SK-N-SH treated with all-trans-retinoic acid at 6 μM for 48 hours (cell line): ENCODE measurements at regions not wholly inside any gene's neighbourhood (a gene's known extent, or its start where the extent isn't known, plus 50 kb on each side); places are given as distances from the start of the nearest gene placed in this dataset.

ENCODE experiments used
- ATAC-seq: fragments of 200-7000 bp; cut with Tn5 transposase; 3 replicates; pipeline ENCODE4 v1.9.1; 2020; ENCODE audit warnings: mild to moderate bottlenecking, moderate library complexity
- ARNTL ChIP-seq: fragments of 450-650 bp; formaldehyde crosslinking; IDR thresholded peaks from 2 replicates; pipeline ENCODE4 v1.5.0; 2020; ENCODE audit warnings: low read depth, mild to moderate bottlenecking, moderate library complexity, borderline replicate concordance
- BACH2 ChIP-seq: fragments of 250-450 bp; sonication (Bioruptor Pico); IDR thresholded peaks from 2 replicates; pipeline ENCODE4 v1.9.0; 2021; ENCODE audit warnings: mild to moderate bottlenecking, borderline replicate concordance
- CSDC2 ChIP-seq: fragments of 250-450 bp; sonication (Bioruptor Pico); IDR thresholded peaks from 2 replicates; pipeline ENCODE4 v1.5.0; 2020; ENCODE audit warnings: mild to moderate bottlenecking, moderate library complexity
- ESRRG ChIP-seq: fragments of 250-450 bp; sonication (Bioruptor Pico); IDR thresholded peaks from 2 replicates; pipeline ENCODE4 v1.6.1; 2021; ENCODE audit warnings: mild to moderate bottlenecking
- GLIS3 ChIP-seq: fragments of 250-450 bp; sonication (Bioruptor Pico); IDR thresholded peaks from 2 replicates; pipeline ENCODE4 v1.5.0; 2020; ENCODE audit warnings: mild to moderate bottlenecking, moderate library complexity
- ISL1 ChIP-seq: fragments of 250-450 bp; sonication (Bioruptor Pico); IDR thresholded peaks from 2 replicates; pipeline ENCODE4 v2.1.2; 2022; ENCODE audit warnings: mild to moderate bottlenecking, moderate library complexity
- OSR1 ChIP-seq: fragments of 250-450 bp; sonication (Bioruptor Pico); IDR thresholded peaks from 2 replicates; pipeline ENCODE4 v1.8.0; 2022; ENCODE audit warnings: moderate library complexity, mild to moderate bottlenecking, inconsistent platforms
- PPARA ChIP-seq: fragments of 250-450 bp; sonication (Bioruptor Pico); IDR thresholded peaks from 2 replicates; pipeline ENCODE4 v1.5.0; 2020; ENCODE audit warnings: mild to moderate bottlenecking, borderline replicate concordance
- RARB ChIP-seq: fragments of 250-450 bp; sonication (Bioruptor Pico); IDR thresholded peaks from 2 replicates; pipeline ENCODE4 v1.8.0; 2021; ENCODE audit warnings: mild to moderate bottlenecking, moderate library complexity
- SNAI2 ChIP-seq: fragments of 250-450 bp; sonication (Bioruptor Pico); IDR thresholded peaks from 2 replicates; pipeline ENCODE4 v1.5.0; 2020; ENCODE audit warnings: mild to moderate bottlenecking, moderate library complexity
- TCF4 ChIP-seq: fragments of 250-450 bp; sonication (Bioruptor Pico); IDR thresholded peaks from 2 replicates; pipeline ENCODE4 v1.8.0; 2021; ENCODE audit warnings: mild to moderate bottlenecking, moderate library complexity, borderline replicate concordance
- TOX ChIP-seq: fragments of 250-450 bp; sonication (Bioruptor Pico); IDR thresholded peaks from 2 replicates; pipeline ENCODE4 v1.8.0; 2021; ENCODE audit warnings: mild to moderate bottlenecking, moderate library complexity, borderline replicate concordance
- ZC3H10 ChIP-seq: fragments of 250-450 bp; sonication (Bioruptor Pico); IDR thresholded peaks from 2 replicates; pipeline ENCODE4 v1.5.1; 2021; ENCODE audit warnings: mild to moderate bottlenecking, moderate library complexity
- ZFP3 ChIP-seq: fragments of 250-450 bp; sonication (Bioruptor Pico); IDR thresholded peaks from 2 replicates; pipeline ENCODE4 v1.5.0; 2020; ENCODE audit warnings: mild to moderate bottlenecking, moderate library complexity
- ZFP30 ChIP-seq: fragments of 450-650 bp; formaldehyde crosslinking; IDR thresholded peaks from 2 replicates; pipeline ENCODE4 v1.5.0; 2022; ENCODE audit warnings: mild to moderate bottlenecking, moderate library complexity
- ZNF565 ChIP-seq: fragments of 450-650 bp; formaldehyde crosslinking; conservative IDR thresholded peaks from 2 replicates; pipeline ENCODE4 v1.5.0; 2020; ENCODE audit warnings: low read depth, mild to moderate bottlenecking, moderate library complexity
- ZNF70 ChIP-seq: fragments of 450-650 bp; formaldehyde crosslinking; IDR thresholded peaks from 2 replicates; pipeline ENCODE4 v1.5.0; 2020; ENCODE audit warnings: mild to moderate bottlenecking, moderate library complexity
- TF ChIP-seq, protein P1 (sequence below): fragments of 250-450 bp; sonication (Bioruptor Pico); IDR thresholded peaks from 2 replicates; pipeline ENCODE4 v1.5.0; 2020; ENCODE audit warnings: mild to moderate bottlenecking, moderate library complexity
- TF ChIP-seq, protein P2 (sequence below): fragments of 250-450 bp; sonication (Bioruptor Pico); IDR thresholded peaks from 2 replicates; pipeline ENCODE4 v1.8.0; 2020; ENCODE audit warnings: mild to moderate bottlenecking, moderate library complexity, borderline replicate concordance
- TF ChIP-seq, protein P3 (sequence below): fragments of 250-450 bp; sonication (Bioruptor Pico); IDR thresholded peaks from 2 replicates; pipeline ENCODE4 v1.8.0; 2021; ENCODE audit warnings: low read depth, mild to moderate bottlenecking, moderate library complexity, borderline replicate concordance

DNA sequence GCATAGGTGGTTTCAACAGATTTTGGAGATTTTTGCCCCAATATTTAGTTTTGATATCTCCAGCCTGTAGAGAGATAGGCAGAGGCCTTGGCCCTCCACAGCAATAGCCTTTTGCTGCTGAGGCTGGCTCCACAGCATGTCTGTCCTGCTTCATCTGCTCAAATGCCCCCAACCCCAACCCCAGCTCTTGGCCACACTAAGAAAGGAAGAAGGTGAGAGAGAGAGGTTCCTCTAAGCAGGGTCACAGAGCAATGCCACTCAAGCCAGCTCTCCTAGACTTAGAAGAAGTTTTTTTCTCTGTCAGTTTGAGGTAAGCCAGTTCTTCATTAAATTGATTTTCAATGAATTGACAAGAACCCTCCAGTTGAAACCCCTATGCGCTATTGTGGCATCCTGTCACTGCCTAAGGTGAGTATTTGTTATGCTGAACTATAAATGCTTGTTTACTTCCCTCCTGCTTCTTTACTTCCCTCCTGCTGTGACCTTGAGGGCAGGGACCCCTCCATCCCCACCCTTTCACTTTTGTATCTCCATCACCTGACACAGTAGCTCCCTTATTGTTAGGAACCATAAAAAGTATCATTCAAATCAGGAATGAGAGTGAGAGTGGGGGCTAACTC lies 366.2 kb upstream of the CNR1 start:
- TF ChIP-seq TOX (CRISPR knock-in tag) (no peak), TCF4 (CRISPR knock-in tag) (no peak), ZFP30 (CRISPR knock-in tag) (no peak), RARB (no peak), PPARA (no peak), SNAI2 (no peak), OSR1 (no peak), GLIS3 (CRISPR knock-in tag) (no peak), ARNTL (no peak), ZFP3 (CRISPR knock-in tag) (no peak), BACH2 (CRISPR knock-in tag) (no peak), ZNF565 (CRISPR knock-in tag) (no peak), CSDC2 (CRISPR knock-in tag) (no peak)
- TF ChIP-seq, protein P1, sequence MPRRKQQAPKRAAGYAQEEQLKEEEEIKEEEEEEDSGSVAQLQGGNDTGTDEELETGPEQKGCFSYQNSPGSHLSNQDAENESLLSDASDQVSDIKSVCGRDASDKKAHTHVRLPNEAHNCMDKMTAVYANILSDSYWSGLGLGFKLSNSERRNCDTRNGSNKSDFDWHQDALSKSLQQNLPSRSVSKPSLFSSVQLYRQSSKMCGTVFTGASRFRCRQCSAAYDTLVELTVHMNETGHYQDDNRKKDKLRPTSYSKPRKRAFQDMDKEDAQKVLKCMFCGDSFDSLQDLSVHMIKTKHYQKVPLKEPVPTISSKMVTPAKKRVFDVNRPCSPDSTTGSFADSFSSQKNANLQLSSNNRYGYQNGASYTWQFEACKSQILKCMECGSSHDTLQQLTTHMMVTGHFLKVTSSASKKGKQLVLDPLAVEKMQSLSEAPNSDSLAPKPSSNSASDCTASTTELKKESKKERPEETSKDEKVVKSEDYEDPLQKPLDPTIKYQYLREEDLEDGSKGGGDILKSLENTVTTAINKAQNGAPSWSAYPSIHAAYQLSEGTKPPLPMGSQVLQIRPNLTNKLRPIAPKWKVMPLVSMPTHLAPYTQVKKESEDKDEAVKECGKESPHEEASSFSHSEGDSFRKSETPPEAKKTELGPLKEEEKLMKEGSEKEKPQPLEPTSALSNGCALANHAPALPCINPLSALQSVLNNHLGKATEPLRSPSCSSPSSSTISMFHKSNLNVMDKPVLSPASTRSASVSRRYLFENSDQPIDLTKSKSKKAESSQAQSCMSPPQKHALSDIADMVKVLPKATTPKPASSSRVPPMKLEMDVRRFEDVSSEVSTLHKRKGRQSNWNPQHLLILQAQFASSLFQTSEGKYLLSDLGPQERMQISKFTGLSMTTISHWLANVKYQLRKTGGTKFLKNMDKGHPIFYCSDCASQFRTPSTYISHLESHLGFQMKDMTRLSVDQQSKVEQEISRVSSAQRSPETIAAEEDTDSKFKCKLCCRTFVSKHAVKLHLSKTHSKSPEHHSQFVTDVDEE, result no peak
- TF ChIP-seq, protein P2, sequence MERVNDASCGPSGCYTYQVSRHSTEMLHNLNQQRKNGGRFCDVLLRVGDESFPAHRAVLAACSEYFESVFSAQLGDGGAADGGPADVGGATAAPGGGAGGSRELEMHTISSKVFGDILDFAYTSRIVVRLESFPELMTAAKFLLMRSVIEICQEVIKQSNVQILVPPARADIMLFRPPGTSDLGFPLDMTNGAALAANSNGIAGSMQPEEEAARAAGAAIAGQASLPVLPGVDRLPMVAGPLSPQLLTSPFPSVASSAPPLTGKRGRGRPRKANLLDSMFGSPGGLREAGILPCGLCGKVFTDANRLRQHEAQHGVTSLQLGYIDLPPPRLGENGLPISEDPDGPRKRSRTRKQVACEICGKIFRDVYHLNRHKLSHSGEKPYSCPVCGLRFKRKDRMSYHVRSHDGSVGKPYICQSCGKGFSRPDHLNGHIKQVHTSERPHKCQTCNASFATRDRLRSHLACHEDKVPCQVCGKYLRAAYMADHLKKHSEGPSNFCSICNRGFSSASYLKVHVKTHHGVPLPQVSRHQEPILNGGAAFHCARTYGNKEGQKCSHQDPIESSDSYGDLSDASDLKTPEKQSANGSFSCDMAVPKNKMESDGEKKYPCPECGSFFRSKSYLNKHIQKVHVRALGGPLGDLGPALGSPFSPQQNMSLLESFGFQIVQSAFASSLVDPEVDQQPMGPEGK, result no peak
- no peak for ATAC-seq

DNA sequence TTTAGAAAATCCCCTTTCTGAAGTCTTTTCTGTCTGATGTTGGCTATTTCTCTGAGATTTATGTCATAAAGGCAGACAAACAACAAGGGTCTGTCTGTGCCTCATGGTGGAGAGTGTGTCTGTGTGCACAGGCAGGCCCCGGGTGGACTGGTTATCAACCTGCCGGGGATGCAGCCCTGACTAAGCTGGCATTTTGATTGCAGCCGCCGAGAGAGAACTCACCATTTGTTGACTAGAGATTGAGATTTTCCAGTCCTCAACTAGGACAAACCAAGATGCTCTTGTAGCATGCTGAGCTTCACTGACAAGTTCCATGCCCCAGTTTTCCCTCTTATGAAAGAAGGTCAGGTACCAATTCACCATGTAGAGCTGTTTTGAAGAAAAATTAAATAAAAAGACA lies 363.6 kb upstream of the CNR1 start:
- no peak for ATAC-seq
- TF ChIP-seq, protein P3, sequence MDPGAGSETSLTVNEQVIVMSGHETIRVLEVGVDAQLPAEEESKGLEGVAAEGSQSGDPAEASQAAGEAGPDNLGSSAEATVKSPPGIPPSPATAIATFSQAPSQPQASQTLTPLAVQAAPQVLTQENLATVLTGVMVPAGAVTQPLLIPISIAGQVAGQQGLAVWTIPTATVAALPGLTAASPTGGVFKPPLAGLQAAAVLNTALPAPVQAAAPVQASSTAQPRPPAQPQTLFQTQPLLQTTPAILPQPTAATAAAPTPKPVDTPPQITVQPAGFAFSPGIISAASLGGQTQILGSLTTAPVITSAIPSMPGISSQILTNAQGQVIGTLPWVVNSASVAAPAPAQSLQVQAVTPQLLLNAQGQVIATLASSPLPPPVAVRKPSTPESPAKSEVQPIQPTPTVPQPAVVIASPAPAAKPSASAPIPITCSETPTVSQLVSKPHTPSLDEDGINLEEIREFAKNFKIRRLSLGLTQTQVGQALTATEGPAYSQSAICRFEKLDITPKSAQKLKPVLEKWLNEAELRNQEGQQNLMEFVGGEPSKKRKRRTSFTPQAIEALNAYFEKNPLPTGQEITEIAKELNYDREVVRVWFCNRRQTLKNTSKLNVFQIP (CRISPR knock-in tag), result no peak
- TF ChIP-seq TOX (CRISPR knock-in tag), result no peak
- TF ChIP-seq, protein P2, result no peak

DNA sequence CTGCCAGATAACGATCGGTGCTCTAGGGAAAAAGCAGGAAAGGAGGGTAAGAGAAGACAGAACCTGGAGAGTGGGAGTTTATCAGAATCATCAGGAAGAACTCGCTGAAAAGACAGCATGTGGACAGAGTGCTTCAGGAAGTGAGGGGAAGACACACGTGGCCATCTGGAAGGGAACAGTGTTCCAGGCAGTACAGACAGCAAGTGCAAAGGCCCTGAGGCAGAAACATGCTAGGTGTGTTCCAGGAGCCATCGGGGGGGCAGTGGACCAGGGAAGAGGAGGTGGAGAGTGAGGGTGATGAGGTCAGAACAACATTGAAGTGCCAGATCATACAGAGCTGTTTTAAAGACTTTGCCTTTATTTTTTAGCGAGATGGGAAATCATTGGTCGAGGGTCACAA lies 354.3 kb upstream of the CNR1 start:
- TF ChIP-seq ISL1 (CRISPR knock-in tag), result no peak
- no peak for TF ChIP-seq ZFP3 (CRISPR knock-in tag)
- TF ChIP-seq, protein P1, result no peak
- TF ChIP-seq TCF4 (CRISPR knock-in tag), result no peak
- no peak for TF ChIP-seq GLIS3 (CRISPR knock-in tag)
- TF ChIP-seq PPARA, result no peak
- no peak for TF ChIP-seq CSDC2 (CRISPR knock-in tag)
- TF ChIP-seq ZFP30 (CRISPR knock-in tag), result no peak
- no peak for TF ChIP-seq ZC3H10 (CRISPR knock-in tag)
- TF ChIP-seq ZNF565 (CRISPR knock-in tag), result no peak
- TF ChIP-seq ZNF70 (CRISPR knock-in tag), result no peak
- TF ChIP-seq ESRRG, result no peak
- TF ChIP-seq, protein P3 (CRISPR knock-in tag), result no peak
- ATAC-seq, result no peak
